B cell (primary cell): ENCODE measurements at regions not wholly inside any gene's neighbourhood (a gene's known extent, or its start where the extent isn't known, plus 50 kb on each side); places are given as distances from the start of the nearest gene placed in this dataset.

Experiments used
- EZH2 ChIP-seq: IDR thresholded peaks from 2 replicates; pipeline ENCODE4 v1.6.1; 2012; ENCODE audit warnings: borderline replicate concordance, low read depth, mild to moderate bottlenecking, moderate library complexity, low read length; ENCODE audit not compliant: insufficient read depth, poor library complexity, severe bottlenecking
- TF ChIP-seq, protein P1 (sequence below): fragments of 200-600 bp; IDR thresholded peaks from one replicate; pipeline ENCODE4 v1.8.0; 2022; ENCODE audit warnings: antibody characterized with exemption, mild to moderate bottlenecking

DNA sequence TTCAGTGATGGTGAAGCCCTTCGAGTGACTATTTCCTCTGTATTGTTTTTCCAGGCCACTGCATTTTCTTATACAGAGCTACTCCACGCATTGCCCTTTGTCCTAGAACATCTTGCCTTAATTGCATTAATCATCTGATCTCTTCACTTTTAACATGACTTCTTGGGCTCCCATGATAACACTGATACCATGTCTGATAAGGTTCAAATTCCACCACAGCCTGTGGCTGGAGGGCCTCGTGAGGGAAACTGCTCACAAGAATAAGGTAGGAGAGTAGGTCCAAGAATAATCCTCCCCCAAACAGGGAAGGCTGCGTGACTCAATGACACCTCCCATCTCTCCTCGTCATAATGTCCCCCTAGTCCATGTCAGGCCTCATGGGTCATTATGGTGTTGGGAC lies 165.5 kb upstream of the ECI2 start:
- no peak for TF ChIP-seq EZH2
- TF ChIP-seq, protein P1, sequence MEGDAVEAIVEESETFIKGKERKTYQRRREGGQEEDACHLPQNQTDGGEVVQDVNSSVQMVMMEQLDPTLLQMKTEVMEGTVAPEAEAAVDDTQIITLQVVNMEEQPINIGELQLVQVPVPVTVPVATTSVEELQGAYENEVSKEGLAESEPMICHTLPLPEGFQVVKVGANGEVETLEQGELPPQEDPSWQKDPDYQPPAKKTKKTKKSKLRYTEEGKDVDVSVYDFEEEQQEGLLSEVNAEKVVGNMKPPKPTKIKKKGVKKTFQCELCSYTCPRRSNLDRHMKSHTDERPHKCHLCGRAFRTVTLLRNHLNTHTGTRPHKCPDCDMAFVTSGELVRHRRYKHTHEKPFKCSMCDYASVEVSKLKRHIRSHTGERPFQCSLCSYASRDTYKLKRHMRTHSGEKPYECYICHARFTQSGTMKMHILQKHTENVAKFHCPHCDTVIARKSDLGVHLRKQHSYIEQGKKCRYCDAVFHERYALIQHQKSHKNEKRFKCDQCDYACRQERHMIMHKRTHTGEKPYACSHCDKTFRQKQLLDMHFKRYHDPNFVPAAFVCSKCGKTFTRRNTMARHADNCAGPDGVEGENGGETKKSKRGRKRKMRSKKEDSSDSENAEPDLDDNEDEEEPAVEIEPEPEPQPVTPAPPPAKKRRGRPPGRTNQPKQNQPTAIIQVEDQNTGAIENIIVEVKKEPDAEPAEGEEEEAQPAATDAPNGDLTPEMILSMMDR, result no peak
